GM19328 (cell line): ENCODE measurements at regions not wholly inside any gene's neighbourhood (a gene's known extent, or its start where the extent isn't known, plus 50 kb on each side); places are given as distances from the start of the nearest gene placed in this dataset.
"Not testable (repeated sequence)": the region's sequence is repeated elsewhere in the genome, so short reads cannot be mapped to it uniquely, and the experiment has no call there.

ENCODE experiments used
- ATAC-seq: cut with Tn5 transposase; IDR thresholded peaks from one replicate; pipeline ENCODE4 v1.9.1; 2021; ENCODE audit warnings: mild to moderate bottlenecking, moderate library complexity; ENCODE audit not compliant: unreplicated experiment

- ATAC-seq = no peak
Observed at GRCh38 chr10:124153023-124153826, 59.8 kb upstream of the CHST15 start.

GRCh38 chr10:124152139-124153022, 59.0 kb upstream of the CHST15 start:
- no peak for ATAC-seq

GRCh38 chr10:124151466-124152095, 58.2 kb upstream of the CHST15 start:
- no peak for ATAC-seq

- no peak for ATAC-seq
Observed at GRCh38 chr10:124150807-124151417, 57.5 kb upstream of the CHST15 start.

- no peak for ATAC-seq
Observed at GRCh38 chr10:124150189-124150806, 56.9 kb upstream of the CHST15 start.

- no peak for ATAC-seq
Observed at GRCh38 chr10:124149189-124150042, 56.0 kb upstream of the CHST15 start.

GRCh38 chr10:124148509-124149188, 55.3 kb upstream of the CHST15 start:
- ATAC-seq = not testable (repeated sequence)

- no peak for ATAC-seq
Observed at GRCh38 chr10:124146483-124146882, 53.1 kb upstream of the CHST15 start.

- no peak for ATAC-seq
Observed at GRCh38 chr10:124145109-124145870, 51.9 kb upstream of the CHST15 start.

GRCh38 chr10:124144536-124144935, 51.1 kb upstream of the CHST15 start:
- ATAC-seq = no peak

- no peak for ATAC-seq
Observed at GRCh38 chr10:124143721-124144120, 50.3 kb upstream of the CHST15 start.
